OCI-LY7 (cell line): ENCODE measurements at regions not wholly inside any gene's neighbourhood (a gene's known extent, or its start where the extent isn't known, plus 50 kb on each side); places are given as distances from the start of the nearest gene placed in this dataset.

Experiments
- EZH2phosphoT487 ChIP-seq: fragments of 200-600 bp; sonication (generic); IDR thresholded peaks from 2 replicates; pipeline ENCODE4 v1.6.1; 2018; ENCODE audit warnings: low read depth, borderline replicate concordance, mild to moderate bottlenecking, mixed run types, antibody characterized with exemption, low read length, moderate library complexity, mixed read lengths
- TF ChIP-seq, protein P1 (sequence below): fragments of 200-600 bp; sonication (generic); conservative IDR thresholded peaks from 2 replicates; pipeline ENCODE4 v1.5.1; 2014; ENCODE audit warnings: mild to moderate bottlenecking, antibody characterized with exemption, low read length, moderate library complexity, mixed read lengths

GRCh38 chr1:69295265-69295664 is 272.5 kb upstream of the LRRC7 start:
- TF ChIP-seq, protein P1, sequence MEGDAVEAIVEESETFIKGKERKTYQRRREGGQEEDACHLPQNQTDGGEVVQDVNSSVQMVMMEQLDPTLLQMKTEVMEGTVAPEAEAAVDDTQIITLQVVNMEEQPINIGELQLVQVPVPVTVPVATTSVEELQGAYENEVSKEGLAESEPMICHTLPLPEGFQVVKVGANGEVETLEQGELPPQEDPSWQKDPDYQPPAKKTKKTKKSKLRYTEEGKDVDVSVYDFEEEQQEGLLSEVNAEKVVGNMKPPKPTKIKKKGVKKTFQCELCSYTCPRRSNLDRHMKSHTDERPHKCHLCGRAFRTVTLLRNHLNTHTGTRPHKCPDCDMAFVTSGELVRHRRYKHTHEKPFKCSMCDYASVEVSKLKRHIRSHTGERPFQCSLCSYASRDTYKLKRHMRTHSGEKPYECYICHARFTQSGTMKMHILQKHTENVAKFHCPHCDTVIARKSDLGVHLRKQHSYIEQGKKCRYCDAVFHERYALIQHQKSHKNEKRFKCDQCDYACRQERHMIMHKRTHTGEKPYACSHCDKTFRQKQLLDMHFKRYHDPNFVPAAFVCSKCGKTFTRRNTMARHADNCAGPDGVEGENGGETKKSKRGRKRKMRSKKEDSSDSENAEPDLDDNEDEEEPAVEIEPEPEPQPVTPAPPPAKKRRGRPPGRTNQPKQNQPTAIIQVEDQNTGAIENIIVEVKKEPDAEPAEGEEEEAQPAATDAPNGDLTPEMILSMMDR: no peak
- no peak for TF ChIP-seq EZH2phosphoT487
